ENCODE measurements at regions not wholly inside any gene's neighbourhood (a gene's known extent, or its start where the extent isn't known, plus 50 kb on each side); places are given as distances from the start of the nearest gene placed in this dataset.
A peak's percentile ranks its signal among the peaks of the same experiment; 100 is the strongest.
"Not testable (repeated sequence)": the region's sequence is repeated elsewhere in the genome, so short reads cannot be mapped to it uniquely, and the experiment has no call there.

DNA sequence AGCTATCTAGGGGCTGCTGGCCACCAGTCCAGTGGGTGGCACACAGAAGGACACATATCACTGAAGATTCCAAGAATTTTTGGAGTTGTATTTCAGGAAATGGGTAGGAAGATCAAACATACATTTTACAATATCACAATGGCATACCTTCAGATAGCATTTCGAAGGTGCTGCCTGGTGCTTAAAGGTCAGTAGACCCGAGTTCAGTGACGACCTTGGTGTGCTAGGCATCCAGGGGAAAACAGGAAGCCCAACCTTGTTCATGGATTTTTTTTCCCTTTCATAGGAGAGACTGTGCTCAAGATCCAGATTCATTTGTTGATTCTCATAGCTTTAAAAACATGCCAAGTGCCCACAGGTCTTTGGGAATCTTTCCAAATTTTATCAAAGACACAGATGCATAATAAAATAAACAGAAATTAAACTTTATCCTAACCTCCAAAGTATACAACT is 51.0 kb upstream of the RCBTB2 start:
- DNase-seq = no peak

DNA sequence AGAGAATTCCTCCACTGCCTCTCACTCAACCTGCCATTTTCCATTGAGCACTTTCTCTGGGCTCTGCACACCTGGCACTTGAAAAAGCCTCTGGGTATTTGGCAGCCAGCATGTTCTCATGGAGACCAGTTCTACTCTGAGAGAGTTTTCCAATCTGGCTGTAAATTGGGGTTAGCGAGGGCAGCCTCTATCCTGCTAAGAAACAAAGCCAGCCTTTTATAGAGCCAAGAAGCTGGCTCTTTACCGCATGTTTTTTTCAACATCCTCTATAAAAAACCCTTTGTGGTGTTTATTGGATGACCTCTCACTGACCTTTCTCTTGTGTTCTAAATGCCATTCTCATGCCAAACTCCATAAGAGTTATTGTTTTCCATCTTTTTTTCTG is 52.6 kb upstream of the RCBTB2 start:
- peak; percentile 68 for DNase-seq

DNA sequence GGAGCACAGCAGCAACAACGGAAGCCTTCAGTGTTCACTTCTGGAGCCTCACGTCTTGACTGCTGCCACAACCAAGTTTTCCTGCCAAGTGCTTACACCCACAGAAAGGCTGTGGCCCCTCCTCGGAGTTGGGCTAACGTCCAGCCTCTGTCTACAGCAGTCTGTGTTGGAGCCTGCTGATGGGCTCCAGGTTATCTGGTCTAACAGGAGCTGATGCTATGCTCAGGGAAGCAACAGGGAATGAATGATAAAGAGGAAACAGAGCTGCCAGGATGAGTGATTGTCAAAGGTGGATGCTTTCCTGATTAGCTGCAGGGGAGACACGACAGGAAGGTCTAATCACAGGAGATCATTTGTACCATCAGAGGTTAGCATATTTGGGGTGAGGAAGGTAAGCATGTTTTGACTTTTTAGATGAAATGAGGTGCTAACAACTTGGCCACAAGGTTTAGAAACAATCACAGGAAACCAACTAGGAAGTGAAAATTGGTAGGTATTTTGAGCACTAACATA is 53.8 kb upstream of the RCBTB2 start:
- no peak for DNase-seq

DNA sequence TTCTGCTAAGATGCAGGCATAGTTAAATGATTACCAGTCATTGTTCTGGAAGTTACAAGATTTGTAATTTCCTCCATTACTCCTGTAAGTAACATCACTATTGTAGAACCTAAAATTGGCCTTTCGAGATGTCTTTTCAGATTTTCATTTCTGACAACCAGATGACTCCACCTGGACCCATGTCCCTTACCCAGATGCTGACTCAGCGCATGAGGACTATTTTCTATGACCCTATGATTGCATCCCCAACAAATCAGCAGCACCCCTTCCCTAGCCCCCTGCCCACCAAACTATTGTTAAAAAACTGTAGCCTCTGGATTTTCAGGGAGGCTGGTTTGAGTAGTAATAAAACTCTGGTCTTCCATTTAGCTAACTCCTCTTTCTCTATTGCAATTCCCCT is 55.2 kb upstream of the RCBTB2 start:
- DNase-seq = no peak

DNA sequence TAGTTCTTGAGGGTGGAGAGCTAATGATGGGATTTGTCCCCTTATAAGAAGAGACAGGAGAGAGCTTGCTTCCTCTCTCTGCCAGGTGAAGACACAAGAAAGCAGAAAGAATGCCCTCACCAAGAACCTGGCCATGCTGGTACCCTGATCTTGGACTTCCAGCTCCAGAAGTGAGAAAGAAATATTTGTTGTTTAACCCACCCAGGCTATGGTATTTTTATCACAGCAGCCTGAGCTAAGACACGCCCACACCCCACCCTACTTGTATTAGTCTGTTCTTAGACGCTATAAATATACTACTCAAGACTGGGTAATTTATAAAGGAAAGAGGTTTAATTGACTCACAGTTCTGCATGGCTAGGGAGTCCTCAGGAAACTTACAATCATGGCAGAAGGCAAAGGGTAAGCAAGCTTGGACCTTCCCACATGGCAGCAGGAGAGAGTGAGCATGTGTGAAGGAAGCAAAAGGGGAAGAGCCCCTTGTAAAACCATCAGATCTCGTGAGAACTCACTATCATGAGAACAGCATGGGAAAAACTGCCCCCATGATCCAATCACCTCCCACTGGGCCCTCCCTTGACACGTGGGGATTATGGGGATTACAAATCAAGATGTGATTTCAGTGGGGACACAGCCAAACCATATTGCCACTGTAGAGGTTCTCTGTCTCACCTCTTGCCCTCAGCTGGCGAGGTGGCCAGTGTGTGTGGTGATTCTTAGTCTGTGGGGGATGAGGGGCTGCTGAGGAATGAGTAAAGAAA is 57.4 kb upstream of the RCBTB2 start:
- DNase-seq = no peak

DNA sequence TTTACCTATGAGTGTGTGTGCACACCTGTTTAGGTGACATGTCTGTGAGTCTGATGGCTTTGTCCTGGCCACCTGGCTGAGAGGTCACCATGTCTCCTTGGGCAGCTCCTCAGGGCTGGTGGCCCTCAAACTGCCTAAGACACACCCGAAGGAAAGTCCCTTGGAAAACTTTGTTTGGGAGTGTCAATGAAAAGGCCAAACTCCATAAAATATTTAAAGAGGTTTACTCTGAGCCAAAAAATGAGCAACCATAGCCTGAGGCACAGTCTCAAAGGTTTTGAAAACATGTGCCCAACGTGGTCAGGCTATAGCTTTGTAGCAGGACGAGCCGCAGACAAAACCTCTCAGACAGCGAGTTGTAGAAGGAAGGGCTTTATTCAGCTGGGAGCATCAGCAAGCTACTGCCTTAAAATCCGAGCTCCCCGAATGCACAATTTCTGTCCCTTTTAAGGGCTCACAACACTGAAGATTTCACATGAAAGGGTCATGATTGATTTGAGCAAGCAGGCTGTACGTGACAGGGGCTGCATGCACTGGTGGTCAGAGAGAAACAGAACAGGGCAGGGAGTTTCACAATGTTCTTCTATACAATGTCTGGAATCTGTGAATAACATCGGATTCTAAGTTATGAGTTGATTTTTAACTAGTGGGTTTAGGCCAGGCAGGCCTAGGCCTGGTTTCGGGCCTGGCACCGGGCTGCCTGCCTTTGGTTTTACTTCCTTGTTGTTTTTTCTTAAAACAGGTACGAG is 58.4 kb upstream of the RCBTB2 start:
- not testable (repeated sequence) for DNase-seq

DNA sequence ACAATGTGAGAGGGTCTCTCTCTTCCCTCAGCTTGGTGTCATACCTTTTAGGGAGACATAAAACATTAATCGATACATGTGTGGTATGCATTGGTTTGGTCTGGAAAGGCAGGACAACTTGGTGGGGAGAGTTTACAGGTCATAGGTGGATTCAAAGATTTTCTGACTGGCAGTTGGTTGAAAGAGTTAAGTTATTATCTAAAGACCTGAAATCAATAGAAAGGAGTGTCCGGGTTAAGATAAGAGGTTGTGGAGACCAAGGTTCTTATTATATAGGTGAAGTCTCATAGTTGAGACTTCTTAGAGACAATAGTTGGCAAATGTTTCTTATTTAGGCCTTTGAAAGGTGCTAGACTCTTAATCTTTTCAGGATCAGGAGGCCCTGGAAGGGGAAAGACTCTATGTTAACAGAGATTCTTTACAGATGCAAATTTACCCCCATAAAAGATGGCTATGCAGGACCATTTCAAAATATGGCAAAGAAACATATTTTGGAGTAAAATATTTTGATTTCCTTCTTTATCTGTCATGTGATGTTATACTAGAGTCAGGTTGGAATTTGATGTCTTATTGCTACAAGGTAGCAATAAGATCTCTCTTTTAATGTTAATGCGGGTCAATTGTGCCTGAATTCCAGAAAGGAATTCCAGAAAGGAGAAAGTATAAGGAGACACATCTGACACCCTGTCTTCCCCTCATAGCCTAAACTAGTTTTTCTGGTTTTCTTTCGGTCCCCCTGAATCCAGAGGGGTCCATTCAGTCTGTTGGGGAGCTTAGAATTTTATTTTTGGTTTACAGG is 59.2 kb upstream of the RCBTB2 start:
- no peak for DNase-seq

DNA sequence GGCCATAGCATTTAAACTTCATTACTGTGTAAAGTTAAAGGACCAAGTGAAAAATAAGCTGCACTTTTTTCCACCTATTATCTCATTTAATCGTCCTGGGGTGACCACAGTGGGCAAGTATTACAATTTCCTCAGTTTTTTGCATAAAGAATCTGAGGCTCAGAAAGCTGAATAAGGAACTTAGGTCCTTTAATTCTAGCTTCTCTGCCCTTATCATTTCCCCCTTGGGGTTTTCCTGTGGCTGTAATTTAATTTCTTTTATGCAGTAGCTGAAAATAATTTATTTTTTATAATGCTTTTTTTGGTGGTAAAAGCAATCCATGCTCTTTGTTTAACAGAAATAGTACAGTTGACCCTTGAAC is 59.8 kb upstream of the RCBTB2 start:
- no peak for DNase-seq

DNA sequence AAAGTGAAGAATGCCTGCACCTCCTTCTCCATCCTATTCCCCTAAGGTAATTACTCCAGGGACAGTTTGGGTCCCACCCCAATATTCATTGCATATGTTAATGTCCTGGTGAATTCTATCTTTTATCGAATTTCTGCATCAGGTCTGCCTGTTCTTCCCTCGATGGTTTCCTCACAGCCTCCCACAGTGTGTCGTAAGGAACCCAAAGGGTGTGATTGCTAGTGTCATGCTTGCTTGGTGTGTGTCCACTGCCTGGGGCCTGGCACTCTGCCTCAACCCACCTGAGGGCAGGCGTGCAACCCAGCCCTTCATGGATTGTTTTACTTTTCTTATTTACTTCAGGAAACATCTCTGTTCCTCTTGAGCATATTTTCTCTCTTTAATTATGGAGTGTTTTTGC is 60.2 kb upstream of the CYSLTR2 start:
- DNase-seq = no peak

DNA sequence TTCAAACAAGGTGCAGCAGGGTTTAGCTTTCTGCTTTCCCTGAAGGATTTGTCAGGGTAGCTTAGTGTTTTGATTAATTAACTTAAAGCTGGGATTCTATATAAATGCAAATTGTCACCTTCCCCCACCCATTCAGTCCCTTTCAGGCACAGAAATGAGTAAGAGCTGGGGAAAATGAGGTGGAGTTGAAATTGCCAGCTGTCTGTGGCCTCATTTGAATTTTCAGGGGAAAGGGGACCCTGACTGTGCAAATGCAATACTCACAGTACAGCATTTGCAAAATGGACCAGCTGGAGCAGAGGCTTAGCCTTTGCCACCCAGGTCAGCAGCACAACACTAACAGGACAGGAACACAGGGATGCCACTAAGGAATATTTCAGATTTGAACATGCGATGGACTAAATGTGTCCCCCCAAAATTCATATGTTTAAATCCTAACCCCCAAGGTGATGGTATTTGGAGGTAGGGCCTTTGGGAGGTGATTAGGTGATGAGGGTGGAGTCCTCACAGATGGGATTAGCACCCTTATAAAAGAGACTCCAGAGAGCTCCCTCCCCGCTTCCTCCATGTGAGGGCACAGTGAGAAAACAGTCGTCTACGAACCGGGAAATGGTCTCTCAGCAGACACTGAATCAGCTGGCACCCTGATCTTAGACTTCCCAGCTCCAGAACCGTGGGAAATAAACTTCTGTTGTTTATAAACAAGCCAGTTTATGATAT is 59.5 kb upstream of the CYSLTR2 start:
- DNase-seq = no peak

DNA sequence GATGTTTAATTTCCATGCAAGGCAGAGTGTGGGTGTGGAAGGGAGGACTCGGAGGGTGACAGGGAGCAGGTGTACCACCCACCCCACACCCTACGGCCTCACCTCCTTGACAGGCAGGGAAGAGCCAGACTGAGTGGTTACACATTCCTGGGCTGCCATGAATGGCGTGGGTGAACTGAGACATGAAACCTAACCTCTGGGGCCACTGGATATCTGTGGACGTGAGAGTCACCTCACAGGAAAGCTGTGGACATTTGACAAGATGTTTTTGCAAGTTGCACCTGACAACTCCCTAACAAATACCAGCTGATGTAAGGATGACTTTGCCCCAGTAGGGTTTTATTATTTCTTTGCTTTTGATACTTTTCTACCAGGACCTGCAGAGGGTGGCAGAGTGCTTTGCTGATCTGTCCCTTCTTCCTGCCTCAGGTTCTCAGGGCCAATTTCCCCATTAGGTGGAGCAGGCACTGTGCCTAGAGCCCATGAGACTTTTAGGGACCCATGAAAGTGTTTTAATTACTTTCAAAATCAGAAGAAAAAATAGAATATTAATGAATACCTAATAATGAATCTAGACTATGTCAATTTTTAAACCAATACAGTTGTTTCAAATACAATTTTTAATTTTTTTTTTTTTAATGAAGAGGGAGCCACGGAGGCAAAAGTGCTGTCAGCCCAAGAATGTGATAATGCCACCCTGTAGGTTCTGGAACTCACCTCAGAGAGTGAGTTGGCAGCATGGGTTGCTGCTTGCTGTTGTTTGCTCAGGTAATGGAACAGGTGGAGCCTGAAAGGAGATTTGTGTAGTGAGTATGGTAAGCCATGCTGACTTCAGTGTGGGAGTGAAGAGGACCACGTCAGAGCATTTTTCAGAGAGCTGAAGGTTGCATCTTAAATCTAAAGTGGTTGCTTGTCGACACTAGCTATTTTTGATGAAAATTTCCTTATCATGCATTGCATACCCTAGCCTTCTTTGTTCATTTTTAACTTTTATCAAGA is 58.0 kb upstream of the CYSLTR2 start:
- peak; percentile 10 for DNase-seq

DNA sequence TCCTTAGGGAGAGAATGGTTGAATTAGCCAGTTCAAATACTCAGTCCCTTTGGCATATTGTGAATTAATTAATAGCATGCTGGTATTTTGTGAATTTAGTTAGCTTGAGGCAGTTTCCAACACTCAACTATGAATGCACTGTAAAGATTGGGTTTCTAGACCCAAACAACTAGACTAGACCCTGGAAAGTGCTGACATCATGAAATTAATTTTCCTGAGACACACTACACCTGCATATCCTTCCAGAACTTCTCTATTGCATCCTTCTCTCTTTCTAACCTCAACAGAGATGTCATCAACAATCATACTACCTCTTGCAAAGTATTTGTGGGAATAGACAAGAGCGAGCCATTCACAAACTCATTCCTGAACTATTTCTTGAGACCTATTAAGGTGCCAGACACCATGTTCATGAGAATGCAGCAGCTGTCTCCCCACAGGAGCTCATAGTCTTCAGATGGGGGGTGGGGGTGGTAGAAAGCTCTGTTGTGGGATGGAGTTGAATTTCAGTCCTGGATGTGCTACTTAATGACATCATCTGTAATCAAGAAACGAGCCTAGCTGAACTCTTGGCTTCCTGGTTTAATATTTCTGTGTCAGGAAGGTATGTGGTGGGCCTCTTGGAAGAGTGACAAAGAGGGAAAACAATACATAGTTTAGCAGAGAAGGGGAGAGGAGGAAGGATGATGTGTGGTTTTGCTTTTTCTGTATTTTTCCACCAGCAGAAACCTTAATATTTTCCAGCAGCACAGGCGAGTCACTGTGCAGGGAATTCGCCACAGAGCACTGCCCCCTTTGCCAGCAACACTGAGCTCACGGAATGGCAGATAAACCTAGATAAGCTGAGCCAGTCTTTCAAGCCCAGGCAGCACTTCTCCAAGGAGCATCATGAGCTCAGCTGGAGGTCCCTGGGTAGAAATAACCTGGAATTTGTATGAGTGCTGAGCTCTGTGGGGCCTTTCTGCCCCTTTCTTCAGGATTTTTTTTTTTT is 53.1 kb upstream of the CYSLTR2 start:
- no peak for DNase-seq

DNA sequence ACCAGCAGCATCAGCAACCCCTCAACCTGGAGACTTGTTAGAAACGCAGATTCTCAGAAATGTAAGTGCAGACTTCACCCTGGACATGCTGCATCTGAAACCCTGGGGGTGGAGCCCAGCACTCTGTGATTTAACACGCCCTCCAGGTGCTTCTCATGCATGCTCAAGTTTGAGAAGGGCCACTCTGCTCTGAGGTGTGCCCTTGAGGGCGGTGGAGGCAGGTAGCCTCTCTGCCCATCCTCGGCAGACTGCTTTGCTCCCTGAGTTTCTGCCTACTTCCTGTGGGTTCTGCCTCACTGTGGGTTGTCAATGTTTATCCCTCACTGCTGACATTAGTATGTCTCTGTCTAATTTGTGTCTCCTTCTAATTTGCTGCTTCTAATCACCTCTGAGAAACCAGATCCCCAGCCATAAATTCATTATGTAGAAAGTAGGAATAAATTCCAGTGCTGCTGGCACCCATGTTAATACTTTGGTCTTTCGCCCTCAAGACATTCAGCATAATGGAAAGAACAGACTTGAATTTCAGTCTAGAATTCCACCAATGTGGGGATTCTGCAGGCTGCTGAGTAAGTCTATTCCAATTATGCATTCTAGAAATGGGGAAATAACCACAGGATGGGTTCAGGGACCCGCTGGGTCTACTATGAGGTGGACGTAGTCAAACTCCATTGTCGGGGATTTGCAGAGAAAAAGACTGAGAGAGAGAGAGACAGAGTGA is 51.3 kb upstream of the CYSLTR2 start:
- DNase-seq = peak; percentile 3

DNA sequence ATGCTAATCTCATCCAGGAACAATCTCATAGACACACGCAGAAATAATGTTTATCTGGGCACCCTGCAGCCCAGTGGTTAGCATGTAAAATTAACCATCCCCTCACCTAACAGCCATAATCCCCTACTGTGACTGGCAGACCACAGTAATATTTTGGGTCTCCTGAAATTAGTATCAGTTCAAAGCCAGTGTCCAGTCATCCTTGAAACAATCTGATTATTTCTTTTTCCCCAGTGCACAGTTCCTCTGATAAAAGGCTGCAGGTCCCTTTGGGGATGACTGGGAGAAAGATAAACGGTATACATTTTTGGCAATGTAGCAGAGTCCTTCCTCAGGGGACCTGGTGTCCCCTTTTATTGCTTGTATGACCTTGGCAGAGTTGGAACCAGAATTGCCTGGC is 50.4 kb upstream of the CYSLTR2 start:
- no peak for DNase-seq
